ENCODE measurements at regions not wholly inside any gene's neighbourhood (a gene's known extent, or its start where the extent isn't known, plus 50 kb on each side); places are given as distances from the start of the nearest gene placed in this dataset.

DNA sequence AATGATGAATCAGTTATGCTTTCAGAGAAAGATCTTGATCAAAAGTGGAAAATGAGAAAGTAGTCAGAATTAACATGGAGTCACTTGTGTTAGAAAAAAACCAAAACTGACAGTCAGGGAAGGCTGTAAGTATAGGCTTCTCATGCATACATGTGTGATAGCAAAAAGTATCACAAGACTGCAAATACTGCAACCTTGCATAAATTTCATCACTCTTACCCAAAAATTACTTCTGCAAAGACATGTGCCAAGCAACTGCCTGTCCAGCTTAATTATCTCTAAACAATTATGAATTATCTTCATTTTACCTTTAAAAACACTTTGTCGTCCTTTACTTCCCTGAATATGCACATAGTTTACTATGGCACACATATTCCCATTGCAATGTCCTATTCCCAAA, 2466.4 kb upstream of the PCDH20 start:
- ATAC-seq, result no peak
- TF ChIP-seq ZFP3 (CRISPR knock-in tag; IDR thresholded peaks at IDR 0.05) (no peak), PPARA (CRISPR knock-in tag; IDR thresholded peaks at IDR 0.05; ENCODE audit: borderline replicate concordance) (no peak), RARB (CRISPR knock-in tag; IDR thresholded peaks at IDR 0.05) (no peak), ARNTL (CRISPR knock-in tag; IDR thresholded peaks at IDR 0.05; ENCODE audit: borderline replicate concordance, low read depth) (no peak), TOX (CRISPR knock-in tag; IDR thresholded peaks at IDR 0.05; ENCODE audit: borderline replicate concordance) (no peak), BACH2 (CRISPR knock-in tag; IDR thresholded peaks at IDR 0.05; ENCODE audit: borderline replicate concordance) (no peak), SNAI2 (CRISPR knock-in tag; IDR thresholded peaks at IDR 0.05) (no peak), ZFP30 (CRISPR knock-in tag; IDR thresholded peaks at IDR 0.05) (no peak), CSDC2 (CRISPR knock-in tag; IDR thresholded peaks at IDR 0.05) (no peak), ZNF70 (CRISPR knock-in tag; IDR thresholded peaks at IDR 0.05) (no peak), OSR1 (CRISPR knock-in tag; IDR thresholded peaks at IDR 0.05) (no peak), ZNF565 (CRISPR knock-in tag; conservative IDR thresholded peaks at IDR 0.05; ENCODE audit: low read depth) (no peak), GLIS3 (CRISPR knock-in tag; IDR thresholded peaks at IDR 0.05) (no peak)
- TF ChIP-seq, protein P1, sequence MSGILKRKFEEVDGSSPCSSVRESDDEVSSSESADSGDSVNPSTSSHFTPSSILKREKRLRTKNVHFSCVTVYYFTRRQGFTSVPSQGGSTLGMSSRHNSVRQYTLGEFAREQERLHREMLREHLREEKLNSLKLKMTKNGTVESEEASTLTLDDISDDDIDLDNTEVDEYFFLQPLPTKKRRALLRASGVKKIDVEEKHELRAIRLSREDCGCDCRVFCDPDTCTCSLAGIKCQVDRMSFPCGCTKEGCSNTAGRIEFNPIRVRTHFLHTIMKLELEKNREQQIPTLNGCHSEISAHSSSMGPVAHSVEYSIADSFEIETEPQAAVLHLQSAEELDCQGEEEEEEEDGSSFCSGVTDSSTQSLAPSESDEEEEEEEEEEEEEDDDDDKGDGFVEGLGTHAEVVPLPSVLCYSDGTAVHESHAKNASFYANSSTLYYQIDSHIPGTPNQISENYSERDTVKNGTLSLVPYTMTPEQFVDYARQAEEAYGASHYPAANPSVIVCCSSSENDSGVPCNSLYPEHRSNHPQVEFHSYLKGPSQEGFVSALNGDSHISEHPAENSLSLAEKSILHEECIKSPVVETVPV (CRISPR knock-in tag; IDR thresholded peaks at IDR 0.05), result no peak
- TF ChIP-seq, protein P2, sequence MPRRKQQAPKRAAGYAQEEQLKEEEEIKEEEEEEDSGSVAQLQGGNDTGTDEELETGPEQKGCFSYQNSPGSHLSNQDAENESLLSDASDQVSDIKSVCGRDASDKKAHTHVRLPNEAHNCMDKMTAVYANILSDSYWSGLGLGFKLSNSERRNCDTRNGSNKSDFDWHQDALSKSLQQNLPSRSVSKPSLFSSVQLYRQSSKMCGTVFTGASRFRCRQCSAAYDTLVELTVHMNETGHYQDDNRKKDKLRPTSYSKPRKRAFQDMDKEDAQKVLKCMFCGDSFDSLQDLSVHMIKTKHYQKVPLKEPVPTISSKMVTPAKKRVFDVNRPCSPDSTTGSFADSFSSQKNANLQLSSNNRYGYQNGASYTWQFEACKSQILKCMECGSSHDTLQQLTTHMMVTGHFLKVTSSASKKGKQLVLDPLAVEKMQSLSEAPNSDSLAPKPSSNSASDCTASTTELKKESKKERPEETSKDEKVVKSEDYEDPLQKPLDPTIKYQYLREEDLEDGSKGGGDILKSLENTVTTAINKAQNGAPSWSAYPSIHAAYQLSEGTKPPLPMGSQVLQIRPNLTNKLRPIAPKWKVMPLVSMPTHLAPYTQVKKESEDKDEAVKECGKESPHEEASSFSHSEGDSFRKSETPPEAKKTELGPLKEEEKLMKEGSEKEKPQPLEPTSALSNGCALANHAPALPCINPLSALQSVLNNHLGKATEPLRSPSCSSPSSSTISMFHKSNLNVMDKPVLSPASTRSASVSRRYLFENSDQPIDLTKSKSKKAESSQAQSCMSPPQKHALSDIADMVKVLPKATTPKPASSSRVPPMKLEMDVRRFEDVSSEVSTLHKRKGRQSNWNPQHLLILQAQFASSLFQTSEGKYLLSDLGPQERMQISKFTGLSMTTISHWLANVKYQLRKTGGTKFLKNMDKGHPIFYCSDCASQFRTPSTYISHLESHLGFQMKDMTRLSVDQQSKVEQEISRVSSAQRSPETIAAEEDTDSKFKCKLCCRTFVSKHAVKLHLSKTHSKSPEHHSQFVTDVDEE (CRISPR knock-in tag; IDR thresholded peaks at IDR 0.05), result no peak
- TF ChIP-seq, protein P3, sequence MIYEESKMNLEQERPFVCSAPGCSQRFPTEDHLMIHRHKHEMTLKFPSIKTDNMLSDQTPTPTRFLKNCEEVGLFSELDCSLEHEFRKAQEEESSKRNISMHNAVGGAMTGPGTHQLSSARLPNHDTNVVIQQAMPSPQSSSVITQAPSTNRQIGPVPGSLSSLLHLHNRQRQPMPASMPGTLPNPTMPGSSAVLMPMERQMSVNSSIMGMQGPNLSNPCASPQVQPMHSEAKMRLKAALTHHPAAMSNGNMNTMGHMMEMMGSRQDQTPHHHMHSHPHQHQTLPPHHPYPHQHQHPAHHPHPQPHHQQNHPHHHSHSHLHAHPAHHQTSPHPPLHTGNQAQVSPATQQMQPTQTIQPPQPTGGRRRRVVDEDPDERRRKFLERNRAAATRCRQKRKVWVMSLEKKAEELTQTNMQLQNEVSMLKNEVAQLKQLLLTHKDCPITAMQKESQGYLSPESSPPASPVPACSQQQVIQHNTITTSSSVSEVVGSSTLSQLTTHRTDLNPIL (CRISPR knock-in tag; IDR thresholded peaks at IDR 0.05; ENCODE audit: low read depth), result no peak

DNA sequence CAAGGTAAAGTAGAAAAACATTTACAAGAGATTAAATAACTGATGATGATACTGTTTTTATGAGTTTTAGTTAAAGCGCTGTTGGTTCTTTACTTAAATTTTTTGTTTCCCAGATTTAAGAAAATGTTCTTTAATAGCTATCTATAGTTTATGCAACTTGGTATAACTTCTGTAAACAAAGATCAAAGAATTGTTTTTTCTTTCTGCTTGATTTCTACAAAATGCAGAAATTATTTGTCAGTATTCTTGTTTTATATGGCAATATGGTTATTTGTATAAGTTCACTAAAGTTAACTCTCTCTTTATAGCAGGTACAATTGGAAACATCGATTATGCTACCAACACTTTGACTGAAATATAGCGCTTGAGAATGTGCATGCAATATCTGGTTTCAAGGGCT, 2465.1 kb upstream of the PCDH20 start:
- ATAC-seq, result no peak
- no peak for TF ChIP-seq TOX (CRISPR knock-in tag; IDR thresholded peaks at IDR 0.05; ENCODE audit: borderline replicate concordance)
- no peak for TF ChIP-seq ISL1 (CRISPR knock-in tag; IDR thresholded peaks at IDR 0.05)
- TF ChIP-seq ARNTL (CRISPR knock-in tag; IDR thresholded peaks at IDR 0.05; ENCODE audit: borderline replicate concordance, low read depth), result no peak
- TF ChIP-seq SNAI2 (CRISPR knock-in tag; IDR thresholded peaks at IDR 0.05), result no peak
- no peak for TF ChIP-seq CSDC2 (CRISPR knock-in tag; IDR thresholded peaks at IDR 0.05)
- TF ChIP-seq OSR1 (CRISPR knock-in tag; IDR thresholded peaks at IDR 0.05), result no peak
- TF ChIP-seq TCF4 (CRISPR knock-in tag; IDR thresholded peaks at IDR 0.05; ENCODE audit: borderline replicate concordance), result no peak
- TF ChIP-seq ZNF565 (CRISPR knock-in tag; conservative IDR thresholded peaks at IDR 0.05; ENCODE audit: low read depth), result no peak
- no peak for TF ChIP-seq GLIS3 (CRISPR knock-in tag; IDR thresholded peaks at IDR 0.05)
- no peak for TF ChIP-seq ESRRG (CRISPR knock-in tag; IDR thresholded peaks at IDR 0.05)
- TF ChIP-seq, protein P4, sequence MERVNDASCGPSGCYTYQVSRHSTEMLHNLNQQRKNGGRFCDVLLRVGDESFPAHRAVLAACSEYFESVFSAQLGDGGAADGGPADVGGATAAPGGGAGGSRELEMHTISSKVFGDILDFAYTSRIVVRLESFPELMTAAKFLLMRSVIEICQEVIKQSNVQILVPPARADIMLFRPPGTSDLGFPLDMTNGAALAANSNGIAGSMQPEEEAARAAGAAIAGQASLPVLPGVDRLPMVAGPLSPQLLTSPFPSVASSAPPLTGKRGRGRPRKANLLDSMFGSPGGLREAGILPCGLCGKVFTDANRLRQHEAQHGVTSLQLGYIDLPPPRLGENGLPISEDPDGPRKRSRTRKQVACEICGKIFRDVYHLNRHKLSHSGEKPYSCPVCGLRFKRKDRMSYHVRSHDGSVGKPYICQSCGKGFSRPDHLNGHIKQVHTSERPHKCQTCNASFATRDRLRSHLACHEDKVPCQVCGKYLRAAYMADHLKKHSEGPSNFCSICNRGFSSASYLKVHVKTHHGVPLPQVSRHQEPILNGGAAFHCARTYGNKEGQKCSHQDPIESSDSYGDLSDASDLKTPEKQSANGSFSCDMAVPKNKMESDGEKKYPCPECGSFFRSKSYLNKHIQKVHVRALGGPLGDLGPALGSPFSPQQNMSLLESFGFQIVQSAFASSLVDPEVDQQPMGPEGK (CRISPR knock-in tag; IDR thresholded peaks at IDR 0.05; ENCODE audit: borderline replicate concordance), result no peak
- no peak for TF ChIP-seq RARB (CRISPR knock-in tag; IDR thresholded peaks at IDR 0.05)
- TF ChIP-seq ZNF8 (CRISPR knock-in tag; IDR thresholded peaks at IDR 0.05), result no peak
- TF ChIP-seq ZC3H10 (CRISPR knock-in tag; IDR thresholded peaks at IDR 0.05), result no peak
- TF ChIP-seq BACH2 (CRISPR knock-in tag; IDR thresholded peaks at IDR 0.05; ENCODE audit: borderline replicate concordance), result no peak
- no peak for TF ChIP-seq ZFP30 (CRISPR knock-in tag; IDR thresholded peaks at IDR 0.05)
- TF ChIP-seq ZNF70 (CRISPR knock-in tag; IDR thresholded peaks at IDR 0.05), result no peak
- no peak for TF ChIP-seq ZFP3 (CRISPR knock-in tag; IDR thresholded peaks at IDR 0.05)
- TF ChIP-seq, protein P2 (CRISPR knock-in tag; IDR thresholded peaks at IDR 0.05), result no peak
- no peak for TF ChIP-seq PPARA (CRISPR knock-in tag; IDR thresholded peaks at IDR 0.05; ENCODE audit: borderline replicate concordance)
